ENCODE measurements at regions not wholly inside any gene's neighbourhood (a gene's known extent, or its start where the extent isn't known, plus 50 kb on each side); places are given as distances from the start of the nearest gene placed in this dataset.

- H2BK5ac ChIP-seq (ENCODE audit: low read depth, low read length, poor library complexity, severe bottlenecking) = no peak overlapping the region
- H3K9ac ChIP-seq (ENCODE audit: low read depth, low read length) = no peak overlapping the region
- no peak overlapping the region for H3K27ac ChIP-seq (ENCODE audit: insufficient read depth, low read length)
- BruUV-seq (replicated peaks) = no TSS peak
- ChIA-PET POLR2A (ENCODE audit: unreplicated experiment) (no interaction called here), CTCF (interaction anchor here (1.5 kb wide), 1 partner anchor 17 kb away, joined by 5 read pairs; no protein-coding TSS in a partner anchor)
- TF ChIP-seq MXI1 (IDR thresholded peaks at IDR 0.05; ENCODE audit: borderline replicate concordance, low read depth, low read length) = no peak
- TF ChIP-seq USF2 (IDR thresholded peaks at IDR 0.05; ENCODE audit: low read depth, low read length) = no peak
- no peak for TF ChIP-seq NFE2L2 (IDR thresholded peaks at IDR 0.05; ENCODE audit: low read depth, low read length)
- no peak for TF ChIP-seq RAD21 (IDR thresholded peaks at IDR 0.05; ENCODE audit: low read length)
- no peak for TF ChIP-seq BHLHE40 (IDR thresholded peaks at IDR 0.05; ENCODE audit: low read depth, low read length)
- TF ChIP-seq RFX5 (IDR thresholded peaks at IDR 0.05; ENCODE audit: low read depth, low read length) = no peak
- no peak for TF ChIP-seq SMC3 (IDR thresholded peaks at IDR 0.05; ENCODE audit: low read depth, low read length)
- TF ChIP-seq CEBPB (IDR thresholded peaks at IDR 0.05; ENCODE audit: low read depth, low read length) = no peak
- TF ChIP-seq ELK1 (IDR thresholded peaks at IDR 0.05; ENCODE audit: borderline replicate concordance, low read depth, low read length) = no peak
- TF ChIP-seq CTCF (conservative IDR thresholded peaks at IDR 0.05; ENCODE audit: low read depth, low read length) = no peak
- H3K79me1 ChIP-seq (ENCODE audit: low read depth in 1 of 2, low read length in 2 of 2) = no peaks in the 10 kb centered on the region
- no peak overlapping the region for H4K8ac ChIP-seq (ENCODE audit: low read depth in 2 of 2, low read length in 2 of 2)
- no peak overlapping the region for H2AK5ac ChIP-seq (ENCODE audit: low read depth, low read length)
- H3K14ac ChIP-seq (replicated peaks; ENCODE audit: low read depth, low read length) = no peak overlapping the region
- H3K4ac ChIP-seq (ENCODE audit: low read depth, low read length) = no peak overlapping the region
- H3K36me3 ChIP-seq (ENCODE audit: control insufficient read depth, insufficient read depth, low read length) = no peaks in the 10 kb centered on the region
- no peaks in the 10 kb centered on the region; the same call in 1 of the 2 replicates for H3K4me1 ChIP-seq (ENCODE audit: control insufficient read depth, insufficient read depth, low read length)
- no peaks in the 10 kb centered on the region for H3K27me3 ChIP-seq (ENCODE audit: control insufficient read depth, insufficient read depth, low read length)
- H2BK120ac ChIP-seq (ENCODE audit: low read depth, low read length) = no peak overlapping the region
- no peak overlapping the region for H4K91ac ChIP-seq (ENCODE audit: insufficient read depth, low read depth, low read length)
- dilution Hi-C loops (cut with HindIII; ENCODE audit: low sequenced_read_pairs, unreplicated experiment) (no loop called here), in situ Hi-C loops (cut with MboI; ENCODE audit: low sequenced_read_pairs) (no loop called here), intact Hi-C loops (cut with micrococcal nuclease) (no loop called here)
- DNase-seq (no peak), ATAC-seq (ENCODE audit: low read depth) (no peak)
- H2AK9ac ChIP-seq (replicated peaks; ENCODE audit: low read depth, low read length, poor library complexity) = no peak overlapping the region
- H3K9me3 ChIP-seq (ENCODE audit: control insufficient read depth, insufficient read depth, low read length) = no peaks in the 10 kb centered on the region
- no peak overlapping the region for H3K23ac ChIP-seq (ENCODE audit: low read depth, low read length)
- H3K9me1 ChIP-seq (ENCODE audit: insufficient read depth, low read length) = no peaks in the 10 kb centered on the region
- no peaks in the 10 kb centered on the region for H4K20me1 ChIP-seq (ENCODE audit: insufficient read depth, low read length)
- no peak overlapping the region for H2BK15ac ChIP-seq (ENCODE audit: low read depth, low read length)
- H3K18ac ChIP-seq (ENCODE audit: low read depth, low read length) = no peak overlapping the region
- H2BK20ac ChIP-seq (ENCODE audit: low read depth, low read length) = no peak overlapping the region
- H4K5ac ChIP-seq (ENCODE audit: low read depth, low read length) = no peak overlapping the region
- H3K56ac ChIP-seq (ENCODE audit: extremely low read depth, insufficient read depth, low read length) = no peak overlapping the region
- no peak overlapping the region for H3K4me3 ChIP-seq (ENCODE audit: insufficient read depth, low read depth, low read length)
- H3K4me2 ChIP-seq (ENCODE audit: low read depth, low read length) = no peak overlapping the region
- no peak overlapping the region for H2AFZ ChIP-seq (replicated peaks; ENCODE audit: low read length, poor library complexity)
- no CpG with 5 or more reads among the region's 3 CpGs for WGBS, 2 experiments (ENCODE audit: extremely low coverage in 2 of 2, insufficient read length in 1 of 2)
Measured at GRCh38 chr6:27095914-27096313, 151.6 kb upstream of the PRSS16 start.

Measured in IMR-90 (cell line).